Fibroblast of skin of right quadriceps (primary cell): ENCODE measurements at regions not wholly inside any gene's neighbourhood (a gene's known extent, or its start where the extent isn't known, plus 50 kb on each side); places are given as distances from the start of the nearest gene placed in this dataset.

Experiments
- DNase-seq: peaks from one replicate; pipeline ENCODE4 v3.0.0-alpha.2; 2013

DNA sequence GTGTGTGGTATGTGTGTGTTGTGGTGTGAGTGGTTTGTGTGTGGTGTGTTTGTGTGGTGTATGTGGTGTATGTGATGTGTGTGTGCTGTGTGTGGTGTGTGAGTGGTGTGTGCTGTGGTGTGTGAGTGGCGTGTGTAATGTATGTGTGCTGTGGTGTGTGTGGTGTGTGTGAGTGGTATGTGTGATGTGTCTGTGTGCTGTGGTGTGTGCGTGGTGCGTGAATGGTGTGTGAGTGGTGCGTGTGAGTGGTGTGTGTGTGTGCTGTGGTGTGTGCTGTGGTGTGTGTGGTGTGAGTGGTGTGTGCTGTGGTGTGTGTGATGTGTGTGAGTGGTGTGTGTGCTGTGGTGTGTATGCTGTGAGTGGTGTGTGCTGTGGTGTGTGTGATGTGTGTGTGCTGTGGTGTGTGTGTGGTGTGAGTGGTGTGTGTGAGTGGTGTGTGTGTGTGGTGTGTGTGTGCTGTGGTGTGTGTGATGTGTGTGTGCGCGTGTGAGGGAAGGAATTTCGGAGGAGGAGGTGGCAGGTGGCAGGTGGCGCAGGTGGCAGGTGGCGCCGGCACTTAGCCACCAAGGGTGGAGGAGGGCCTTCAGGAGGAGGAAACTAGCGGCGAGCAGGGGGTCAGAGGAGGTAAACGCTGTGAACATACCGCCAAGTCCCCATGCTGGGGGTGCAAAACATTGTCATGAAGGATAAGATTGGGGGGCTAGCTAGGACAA, 191.8 kb downstream of the MELK start:
- DNase-seq, result no peak

DNA sequence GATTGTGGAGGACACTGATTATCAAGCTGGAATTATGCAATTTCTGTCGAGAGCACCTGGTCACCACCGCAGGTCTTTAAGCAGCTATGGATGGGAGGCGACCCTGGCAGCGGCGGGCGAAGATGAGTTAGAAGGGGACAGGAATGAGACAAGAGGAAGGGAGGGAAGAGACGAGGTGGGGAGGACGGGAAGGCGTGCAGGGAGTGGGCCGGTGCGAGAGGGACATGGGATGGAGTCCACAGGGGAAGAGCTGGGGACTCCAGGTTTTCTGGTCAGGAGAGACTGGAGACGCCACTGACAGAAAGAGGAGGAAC, 192.3 kb downstream of the MELK start:
- DNase-seq, result no peak

DNA sequence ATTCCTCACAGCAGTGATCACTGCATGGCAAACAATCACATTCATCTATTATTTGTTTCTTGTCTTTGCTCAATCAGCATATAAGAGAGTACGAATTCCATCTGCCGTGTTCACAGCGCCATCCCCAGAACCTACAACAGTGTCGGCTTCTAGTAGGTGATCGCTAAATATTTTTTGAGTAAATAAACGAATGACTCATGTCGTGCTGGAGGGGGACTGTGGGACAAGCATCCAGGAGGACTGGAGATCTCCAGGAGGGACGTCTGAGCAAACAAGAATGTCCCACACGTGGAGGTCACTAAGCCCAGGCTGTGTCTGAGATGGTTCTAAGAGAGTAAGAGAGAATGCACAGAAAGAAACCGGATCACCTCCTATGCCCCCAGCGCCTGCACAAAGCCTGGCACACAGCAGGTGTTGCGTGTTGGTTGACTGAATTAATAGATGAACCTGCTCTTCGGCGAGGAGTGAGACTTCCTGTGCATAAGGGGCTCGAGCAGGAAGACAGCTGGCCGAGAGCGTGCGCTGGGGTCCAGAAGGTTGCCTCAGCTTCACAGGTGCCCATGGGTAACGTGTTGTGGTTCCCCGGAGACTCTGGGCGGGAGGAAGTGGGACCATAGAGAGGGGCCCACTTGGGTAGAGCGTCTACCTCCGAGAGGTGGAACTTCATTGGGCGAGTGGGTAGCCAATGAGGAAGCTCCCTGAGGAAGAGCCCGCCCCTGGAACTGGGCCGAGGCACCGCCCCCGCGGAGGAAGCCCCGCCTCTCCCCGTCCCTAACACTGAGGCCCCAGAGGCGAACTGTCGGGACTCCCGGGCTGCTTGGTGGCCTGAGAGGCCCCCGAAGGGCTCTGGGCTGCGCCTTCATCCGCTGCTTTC, 193.0 kb downstream of the MELK start:
- peak; percentile 50 for DNase-seq

DNA sequence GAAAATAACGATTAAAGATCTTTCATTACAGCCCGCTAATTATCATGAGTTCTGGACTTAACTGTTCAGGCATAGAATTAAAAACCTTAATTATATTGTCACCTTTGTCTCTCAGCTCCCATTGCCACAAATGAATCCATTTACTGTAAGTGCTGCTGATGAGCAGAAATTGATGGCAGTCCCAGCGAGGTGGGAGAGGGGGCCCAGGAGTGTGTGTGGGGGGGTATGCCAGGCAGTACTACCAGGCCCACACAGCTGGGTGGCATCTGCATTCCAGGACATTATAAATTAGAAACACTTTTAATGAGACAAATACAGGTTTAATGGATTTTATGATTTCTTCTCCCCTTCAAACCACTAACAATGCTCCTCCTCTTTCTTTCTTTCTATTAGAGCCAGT, 196.0 kb downstream of the MELK start:
- DNase-seq, result no peak

DNA sequence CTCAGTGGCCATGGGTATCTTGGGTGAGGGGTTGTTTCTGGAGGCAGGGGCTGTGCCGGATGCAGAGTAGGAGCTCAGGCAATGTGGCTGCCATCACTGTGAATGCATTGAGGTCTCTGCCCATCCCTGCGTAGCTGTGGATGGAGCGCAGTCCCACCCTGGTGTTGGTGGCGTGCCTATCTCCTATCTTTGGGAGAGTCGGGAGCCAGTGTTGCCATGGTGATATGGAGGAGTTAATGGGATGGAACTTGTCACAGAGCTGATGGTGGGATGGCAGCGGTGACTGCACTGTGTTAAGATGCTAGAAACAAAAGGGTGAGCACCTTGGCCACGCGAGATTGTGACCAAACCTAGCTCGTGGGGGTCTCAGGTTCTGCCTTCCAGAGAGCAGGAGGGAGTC, 197.3 kb downstream of the MELK start:
- no peak for DNase-seq

DNA sequence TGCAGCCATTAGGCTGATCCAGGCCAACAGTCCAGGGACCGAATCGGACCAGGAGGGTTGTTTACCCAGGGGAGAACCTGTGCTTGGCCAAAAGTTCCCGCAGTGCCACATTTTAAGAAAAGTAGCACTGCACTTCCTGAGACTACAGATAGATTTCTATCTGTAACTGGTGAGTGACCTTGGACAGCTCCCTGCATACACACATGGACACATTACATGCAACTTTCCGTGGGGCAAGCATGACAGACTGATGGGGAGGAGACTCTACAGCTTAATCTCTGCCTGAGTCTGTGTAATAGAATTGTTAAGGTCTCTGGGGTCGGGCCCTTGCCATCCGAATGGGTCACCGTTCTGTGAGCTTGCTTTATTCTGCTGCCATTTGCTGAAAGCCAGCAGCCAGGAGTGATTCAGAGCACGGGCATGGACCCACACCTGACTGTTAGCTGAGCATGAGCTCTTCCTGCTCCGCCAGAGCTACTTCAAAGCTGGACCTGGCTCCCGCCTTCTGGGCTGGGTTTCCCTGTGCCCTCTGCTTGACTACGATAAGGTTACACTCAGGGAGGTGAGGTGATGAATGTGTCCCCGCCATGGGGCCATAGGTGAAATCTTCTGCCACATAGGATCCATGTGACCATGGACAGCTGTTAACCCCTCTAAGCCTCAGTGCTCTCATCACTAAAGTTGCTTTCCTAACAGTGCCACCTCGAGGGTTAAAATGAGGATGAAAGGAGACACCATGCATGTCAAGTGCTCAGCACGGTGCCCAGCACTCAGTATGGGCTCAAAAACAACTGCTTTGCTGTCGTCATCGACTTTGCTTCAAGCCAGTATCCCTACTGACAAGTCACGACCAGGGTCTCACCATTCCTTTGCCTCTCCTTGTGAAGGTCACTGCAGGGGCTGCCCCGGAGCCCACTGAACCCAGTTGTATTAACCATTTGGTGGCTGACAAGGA, 200.0 kb downstream of the MELK start:
- DNase-seq, result peak; percentile 7

DNA sequence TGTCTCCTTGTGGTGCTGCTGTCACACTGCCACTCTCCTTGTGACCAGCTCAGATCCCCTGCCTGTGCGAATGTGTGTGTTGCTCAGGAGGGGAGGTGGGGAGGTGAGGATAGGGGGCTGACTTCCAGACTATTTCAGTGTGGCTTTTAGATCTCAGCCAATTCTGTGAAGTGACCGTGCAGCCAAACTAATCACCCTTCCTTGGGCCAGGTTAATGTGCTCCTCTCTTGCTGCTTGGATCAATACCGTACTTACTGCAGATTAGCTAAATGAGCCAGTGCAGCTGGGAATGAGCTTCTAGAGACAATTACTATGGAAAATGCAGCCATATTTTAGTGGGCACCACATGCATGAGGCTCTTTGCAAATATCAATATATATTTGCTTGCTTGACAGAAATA, 206.0 kb downstream of the MELK start:
- no peak for DNase-seq

DNA sequence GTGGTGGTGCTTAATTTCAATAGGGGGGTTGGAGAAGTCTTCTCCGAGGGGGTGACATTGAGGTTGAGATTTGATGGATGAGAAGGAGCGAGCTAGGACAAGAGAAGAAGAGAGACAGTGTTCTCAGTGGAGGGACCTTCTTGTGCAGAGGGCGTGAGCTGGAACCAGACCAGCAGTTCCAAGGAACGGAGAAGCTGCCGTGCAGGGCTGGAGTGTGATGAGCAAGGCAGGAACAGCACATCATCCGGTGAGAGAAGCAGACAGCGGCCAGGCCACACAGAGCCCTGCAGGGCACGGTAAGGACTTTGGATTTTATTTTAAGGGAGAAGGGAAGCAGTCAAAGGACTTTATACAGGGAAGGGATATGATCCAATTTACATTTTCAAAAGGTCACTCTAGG, 206.9 kb downstream of the MELK start:
- DNase-seq, result no peak

DNA sequence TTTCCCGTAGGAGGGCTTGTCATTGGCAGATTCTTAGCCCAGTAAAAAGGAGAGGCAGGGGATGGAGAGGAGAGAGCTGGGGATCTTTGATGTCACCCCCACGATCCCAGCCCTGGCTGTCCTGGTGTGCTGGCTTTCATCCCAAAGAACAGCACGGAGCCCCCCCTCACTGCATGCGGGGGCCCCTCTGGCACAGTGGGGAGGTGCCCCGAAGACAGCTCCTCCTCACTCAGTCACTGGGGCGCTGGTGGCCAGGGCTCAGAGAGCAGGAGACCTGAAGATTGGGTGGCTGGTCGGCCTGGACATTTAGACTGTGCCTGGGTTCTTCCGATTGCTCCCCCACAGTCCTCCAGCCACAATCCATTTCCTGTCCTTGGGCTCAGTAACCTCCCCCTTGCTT, 207.5 kb downstream of the MELK start:
- no peak for DNase-seq

DNA sequence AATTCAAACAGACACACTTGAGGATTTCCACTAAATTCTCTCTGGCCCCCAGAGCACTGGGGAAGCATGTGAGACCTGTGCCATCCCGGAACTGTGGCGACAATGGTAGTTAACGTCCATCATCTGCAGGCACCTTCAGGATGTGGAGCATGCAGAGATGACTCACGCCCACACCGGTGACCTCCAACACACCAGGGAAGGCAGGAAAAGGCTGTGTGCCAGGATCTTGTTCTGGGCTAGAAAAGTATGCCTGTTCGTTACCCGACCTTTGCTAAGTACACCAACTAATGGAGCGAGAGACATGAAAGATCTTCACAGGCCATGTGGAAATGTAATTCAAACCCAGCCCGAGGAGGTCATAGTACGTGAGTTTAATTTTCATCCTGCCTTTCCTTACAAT, 208.8 kb downstream of the MELK start:
- DNase-seq, result no peak
